ENCODE measurements at regions not wholly inside any gene's neighbourhood (a gene's known extent, or its start where the extent isn't known, plus 50 kb on each side); places are given as distances from the start of the nearest gene placed in this dataset.

DNA sequence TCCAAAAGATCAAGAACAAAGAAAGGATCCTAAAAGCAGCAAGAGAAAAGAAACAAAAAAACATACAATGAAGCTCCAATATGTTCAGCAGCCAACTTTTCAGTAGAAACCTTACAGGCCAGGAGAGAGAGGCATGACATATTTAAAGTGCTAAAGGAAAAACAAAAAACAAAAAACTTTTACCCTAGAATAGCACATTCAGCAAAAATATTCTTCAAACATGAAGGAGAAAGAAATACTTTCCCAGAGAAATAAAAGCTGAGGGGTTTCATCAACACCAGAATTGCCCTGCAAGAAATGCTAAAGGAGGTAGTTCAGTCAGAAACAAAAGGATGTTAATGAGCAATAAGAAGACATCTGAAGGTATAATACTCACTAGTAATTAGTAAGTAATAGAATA lies 753.5 kb upstream of the POT1 start:
- TF ChIP-seq POLR2A (IDR thresholded peaks at IDR 0.05): no peak
- TF ChIP-seq, protein P1, sequence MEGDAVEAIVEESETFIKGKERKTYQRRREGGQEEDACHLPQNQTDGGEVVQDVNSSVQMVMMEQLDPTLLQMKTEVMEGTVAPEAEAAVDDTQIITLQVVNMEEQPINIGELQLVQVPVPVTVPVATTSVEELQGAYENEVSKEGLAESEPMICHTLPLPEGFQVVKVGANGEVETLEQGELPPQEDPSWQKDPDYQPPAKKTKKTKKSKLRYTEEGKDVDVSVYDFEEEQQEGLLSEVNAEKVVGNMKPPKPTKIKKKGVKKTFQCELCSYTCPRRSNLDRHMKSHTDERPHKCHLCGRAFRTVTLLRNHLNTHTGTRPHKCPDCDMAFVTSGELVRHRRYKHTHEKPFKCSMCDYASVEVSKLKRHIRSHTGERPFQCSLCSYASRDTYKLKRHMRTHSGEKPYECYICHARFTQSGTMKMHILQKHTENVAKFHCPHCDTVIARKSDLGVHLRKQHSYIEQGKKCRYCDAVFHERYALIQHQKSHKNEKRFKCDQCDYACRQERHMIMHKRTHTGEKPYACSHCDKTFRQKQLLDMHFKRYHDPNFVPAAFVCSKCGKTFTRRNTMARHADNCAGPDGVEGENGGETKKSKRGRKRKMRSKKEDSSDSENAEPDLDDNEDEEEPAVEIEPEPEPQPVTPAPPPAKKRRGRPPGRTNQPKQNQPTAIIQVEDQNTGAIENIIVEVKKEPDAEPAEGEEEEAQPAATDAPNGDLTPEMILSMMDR (IDR thresholded peaks at IDR 0.05): no peak
